AG10803 (cell line): ENCODE measurements at regions not wholly inside any gene's neighbourhood (a gene's known extent, or its start where the extent isn't known, plus 50 kb on each side); places are given as distances from the start of the nearest gene placed in this dataset.

ENCODE experiments used
- DNase-seq: peaks from one replicate; pipeline ENCODE4 v3.0.0; 2010; ENCODE audit warnings: low read depth
- H3K4me3 ChIP-seq: 2 replicates; pipeline ENCODE4 v1.5.1; 2011; ENCODE audit warnings: mild to moderate bottlenecking, low read length, control low read depth
- TF ChIP-seq, protein P1 (sequence below): conservative IDR thresholded peaks from 2 replicates; pipeline ENCODE4 v1.5.1; 2011; ENCODE audit warnings: mild to moderate bottlenecking, low read length, control low read depth, inconsistent platforms

- TF ChIP-seq, protein P1, sequence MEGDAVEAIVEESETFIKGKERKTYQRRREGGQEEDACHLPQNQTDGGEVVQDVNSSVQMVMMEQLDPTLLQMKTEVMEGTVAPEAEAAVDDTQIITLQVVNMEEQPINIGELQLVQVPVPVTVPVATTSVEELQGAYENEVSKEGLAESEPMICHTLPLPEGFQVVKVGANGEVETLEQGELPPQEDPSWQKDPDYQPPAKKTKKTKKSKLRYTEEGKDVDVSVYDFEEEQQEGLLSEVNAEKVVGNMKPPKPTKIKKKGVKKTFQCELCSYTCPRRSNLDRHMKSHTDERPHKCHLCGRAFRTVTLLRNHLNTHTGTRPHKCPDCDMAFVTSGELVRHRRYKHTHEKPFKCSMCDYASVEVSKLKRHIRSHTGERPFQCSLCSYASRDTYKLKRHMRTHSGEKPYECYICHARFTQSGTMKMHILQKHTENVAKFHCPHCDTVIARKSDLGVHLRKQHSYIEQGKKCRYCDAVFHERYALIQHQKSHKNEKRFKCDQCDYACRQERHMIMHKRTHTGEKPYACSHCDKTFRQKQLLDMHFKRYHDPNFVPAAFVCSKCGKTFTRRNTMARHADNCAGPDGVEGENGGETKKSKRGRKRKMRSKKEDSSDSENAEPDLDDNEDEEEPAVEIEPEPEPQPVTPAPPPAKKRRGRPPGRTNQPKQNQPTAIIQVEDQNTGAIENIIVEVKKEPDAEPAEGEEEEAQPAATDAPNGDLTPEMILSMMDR, result no peak
- no peak overlapping the region for H3K4me3 ChIP-seq
- no peak for DNase-seq
Observed at GRCh38 chr21:20730441-20730840, 267.8 kb upstream of the NCAM2 start.

DNA sequence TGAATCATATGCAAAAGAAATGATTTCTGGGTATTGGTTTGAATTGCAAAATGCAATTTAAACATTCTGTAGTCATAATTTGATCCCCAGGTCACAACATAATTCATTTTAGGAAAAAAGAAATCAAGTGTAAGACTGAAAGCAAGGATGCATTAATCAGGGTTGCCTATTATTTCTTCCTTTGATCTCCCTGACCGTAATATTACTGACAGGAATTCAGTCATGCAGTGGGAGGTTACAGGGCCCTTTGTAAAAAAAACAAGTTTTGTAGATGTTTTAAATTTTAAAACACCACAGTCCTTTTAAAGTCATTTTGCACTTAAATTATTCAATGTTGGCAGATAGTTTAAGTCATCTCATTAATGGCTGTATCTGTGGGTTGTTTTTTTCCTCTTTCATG, 263.0 kb upstream of the NCAM2 start:
- H3K4me3 ChIP-seq, result no peak overlapping the region
- DNase-seq, result no peak
- TF ChIP-seq, protein P1, result no peak

DNA sequence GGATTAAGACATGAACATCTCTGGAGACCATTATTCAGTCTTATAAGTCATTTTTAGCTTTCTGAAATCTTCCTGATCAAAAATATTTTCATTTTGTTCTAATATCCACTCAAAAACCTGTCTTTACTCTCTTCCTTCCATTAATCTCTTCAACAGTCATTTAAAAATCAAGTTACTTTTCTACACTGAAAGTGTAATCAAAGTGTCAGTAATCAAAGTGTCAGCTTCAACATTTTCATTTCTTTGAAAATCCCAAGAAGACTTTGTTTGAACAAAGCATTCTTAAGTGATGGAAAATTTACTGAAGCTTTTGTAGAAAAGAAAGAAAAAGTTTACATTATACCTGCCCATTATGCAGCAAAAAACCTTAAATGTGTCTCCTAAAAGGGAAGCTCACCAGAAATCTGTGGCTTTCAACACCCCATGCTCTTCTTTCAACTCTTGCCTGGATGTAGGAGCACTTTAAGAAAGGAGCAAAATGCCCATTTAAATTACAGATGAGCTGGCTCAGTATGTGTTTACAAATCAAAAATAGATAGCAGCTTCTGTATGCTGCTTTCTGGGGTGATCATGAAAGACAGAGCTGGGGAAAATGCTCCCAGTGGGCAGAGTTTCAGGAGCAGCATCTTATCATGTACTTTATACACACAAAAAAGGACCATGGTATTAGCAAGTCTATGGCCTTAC, 260.8 kb upstream of the NCAM2 start:
- TF ChIP-seq, protein P1, result no peak
- DNase-seq, result no peak
- H3K4me3 ChIP-seq, result no peak overlapping the region

- no peak for DNase-seq
- H3K4me3 ChIP-seq, result no peak overlapping the region
- TF ChIP-seq, protein P1, result no peak
Observed at GRCh38 chr21:20739421-20739820, 258.8 kb upstream of the NCAM2 start.

GRCh38 chr21:20741445-20741844, 256.8 kb upstream of the NCAM2 start:
- DNase-seq, result no peak
- TF ChIP-seq, protein P1, result no peak
- H3K4me3 ChIP-seq, result no peak overlapping the region

DNA sequence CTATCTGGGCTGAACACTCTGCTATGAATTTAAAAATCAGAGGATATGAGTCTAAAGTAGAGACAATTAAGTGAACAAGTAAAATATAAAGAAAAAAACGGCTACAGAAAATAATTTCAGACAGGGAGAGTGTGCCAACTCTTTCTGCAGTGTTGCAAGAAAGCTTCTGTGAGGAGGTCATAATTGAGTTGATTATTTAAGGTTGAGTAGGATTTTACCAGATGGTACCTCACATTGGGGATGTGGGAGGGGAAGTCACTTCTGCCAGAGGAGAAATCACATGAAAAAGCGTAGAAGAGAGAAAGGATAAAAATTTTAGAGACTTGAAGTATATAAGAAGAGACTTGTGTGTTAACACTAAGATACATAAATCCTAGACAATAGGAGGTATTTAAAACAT, 238.0 kb upstream of the NCAM2 start:
- TF ChIP-seq, protein P1, result no peak
- H3K4me3 ChIP-seq, result no peak overlapping the region
- no peak for DNase-seq

GRCh38 chr21:20774737-20775136, 223.5 kb upstream of the NCAM2 start:
- DNase-seq, result no peak
- no peak overlapping the region for H3K4me3 ChIP-seq
- TF ChIP-seq, protein P1, result no peak
